PFSK-1 (cell line): ENCODE measurements at regions not wholly inside any gene's neighbourhood (a gene's known extent, or its start where the extent isn't known, plus 50 kb on each side); places are given as distances from the start of the nearest gene placed in this dataset.

Experiments used
- POLR2AphosphoS5 ChIP-seq: IDR thresholded peaks from 2 replicates; pipeline ENCODE4 v1.6.1; 2012; ENCODE audit warnings: low read depth, mild to moderate bottlenecking, control low read depth, low read length, moderate library complexity
- SIN3A ChIP-seq: IDR thresholded peaks from 2 replicates; pipeline ENCODE4 v1.6.1; 2012; ENCODE audit warnings: mild to moderate bottlenecking, low read length, moderate library complexity, borderline replicate concordance; ENCODE audit not compliant: insufficient read depth
- TAF1 ChIP-seq: IDR thresholded peaks from 2 replicates; pipeline ENCODE4 v1.6.1; 2012; ENCODE audit warnings: low read length, control low read depth, borderline replicate concordance; ENCODE audit not compliant: insufficient read depth
- TF ChIP-seq, protein P1 (sequence below), 2 experiments: IDR thresholded peaks; 2 replicates each; pipeline versions ENCODE4 v1.6.1 to v1.8.0; 2011 to 2012; ENCODE audit warnings: low read depth in 2 of 2, low read length in 2 of 2, control low read depth in 1 of 2, inconsistent platforms in 1 of 2, mild to moderate bottlenecking in 1 of 2, moderate library complexity in 1 of 2; ENCODE audit not compliant: insufficient read depth in 1 of 2

DNA sequence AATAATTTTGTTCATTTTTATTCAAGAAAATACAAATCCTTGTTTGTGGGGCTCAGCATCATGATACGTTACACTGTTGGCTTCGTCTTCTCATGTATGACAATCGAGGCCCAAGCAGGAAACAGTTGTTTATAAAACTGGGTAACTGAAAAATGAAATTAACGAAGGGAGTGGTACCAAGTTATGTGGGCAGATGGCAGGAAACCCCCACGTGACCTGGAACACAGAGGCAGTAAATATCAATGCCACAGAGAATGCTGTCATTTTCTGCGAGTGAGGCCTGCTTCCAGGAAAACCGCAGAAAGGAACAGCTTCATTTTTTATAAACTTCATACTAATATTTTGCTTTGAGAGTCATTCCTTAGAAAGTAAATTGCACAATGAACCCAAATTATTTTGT is 201.0 kb upstream of the ADARB2 start:
- TF ChIP-seq SIN3A, result no peak
- TF ChIP-seq POLR2AphosphoS5, result no peak
- TF ChIP-seq, protein P1, sequence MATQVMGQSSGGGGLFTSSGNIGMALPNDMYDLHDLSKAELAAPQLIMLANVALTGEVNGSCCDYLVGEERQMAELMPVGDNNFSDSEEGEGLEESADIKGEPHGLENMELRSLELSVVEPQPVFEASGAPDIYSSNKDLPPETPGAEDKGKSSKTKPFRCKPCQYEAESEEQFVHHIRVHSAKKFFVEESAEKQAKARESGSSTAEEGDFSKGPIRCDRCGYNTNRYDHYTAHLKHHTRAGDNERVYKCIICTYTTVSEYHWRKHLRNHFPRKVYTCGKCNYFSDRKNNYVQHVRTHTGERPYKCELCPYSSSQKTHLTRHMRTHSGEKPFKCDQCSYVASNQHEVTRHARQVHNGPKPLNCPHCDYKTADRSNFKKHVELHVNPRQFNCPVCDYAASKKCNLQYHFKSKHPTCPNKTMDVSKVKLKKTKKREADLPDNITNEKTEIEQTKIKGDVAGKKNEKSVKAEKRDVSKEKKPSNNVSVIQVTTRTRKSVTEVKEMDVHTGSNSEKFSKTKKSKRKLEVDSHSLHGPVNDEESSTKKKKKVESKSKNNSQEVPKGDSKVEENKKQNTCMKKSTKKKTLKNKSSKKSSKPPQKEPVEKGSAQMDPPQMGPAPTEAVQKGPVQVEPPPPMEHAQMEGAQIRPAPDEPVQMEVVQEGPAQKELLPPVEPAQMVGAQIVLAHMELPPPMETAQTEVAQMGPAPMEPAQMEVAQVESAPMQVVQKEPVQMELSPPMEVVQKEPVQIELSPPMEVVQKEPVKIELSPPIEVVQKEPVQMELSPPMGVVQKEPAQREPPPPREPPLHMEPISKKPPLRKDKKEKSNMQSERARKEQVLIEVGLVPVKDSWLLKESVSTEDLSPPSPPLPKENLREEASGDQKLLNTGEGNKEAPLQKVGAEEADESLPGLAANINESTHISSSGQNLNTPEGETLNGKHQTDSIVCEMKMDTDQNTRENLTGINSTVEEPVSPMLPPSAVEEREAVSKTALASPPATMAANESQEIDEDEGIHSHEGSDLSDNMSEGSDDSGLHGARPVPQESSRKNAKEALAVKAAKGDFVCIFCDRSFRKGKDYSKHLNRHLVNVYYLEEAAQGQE (IDR thresholded peaks at IDR 0.05; ENCODE audit: insufficient read depth in 1 of 2, low read depth in 2 of 2, low read length in 2 of 2), result no peak
- TF ChIP-seq TAF1, result no peak
